SW480 (cell line): ENCODE measurements at regions not wholly inside any gene's neighbourhood (a gene's known extent, or its start where the extent isn't known, plus 50 kb on each side); places are given as distances from the start of the nearest gene placed in this dataset.

ENCODE experiments used
- DNase-seq: peaks from one replicate; pipeline ENCODE4 v3.0.0-alpha.2; 2016; ENCODE audit warnings: low spot score

DNA sequence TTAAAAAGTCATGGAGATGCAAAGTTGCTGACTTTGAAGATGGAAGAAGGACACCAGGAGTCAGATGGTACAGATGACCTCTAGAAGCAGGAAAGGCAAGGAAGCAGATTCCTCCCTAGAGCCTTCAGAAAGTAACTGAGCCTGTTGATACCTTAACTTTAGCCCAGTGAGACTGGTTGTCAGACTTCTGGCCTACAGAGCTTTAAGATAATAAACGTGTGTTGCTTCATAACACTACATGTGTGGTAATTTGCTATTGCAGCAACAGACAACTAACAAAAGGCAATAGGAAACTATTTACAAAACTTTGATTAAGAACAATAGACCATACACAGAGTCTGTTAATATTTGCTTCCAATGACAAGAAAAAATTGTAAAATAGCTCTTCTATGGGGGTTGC lies 102.0 kb upstream of the USP38 start:
- DNase-seq: no peak

DNA sequence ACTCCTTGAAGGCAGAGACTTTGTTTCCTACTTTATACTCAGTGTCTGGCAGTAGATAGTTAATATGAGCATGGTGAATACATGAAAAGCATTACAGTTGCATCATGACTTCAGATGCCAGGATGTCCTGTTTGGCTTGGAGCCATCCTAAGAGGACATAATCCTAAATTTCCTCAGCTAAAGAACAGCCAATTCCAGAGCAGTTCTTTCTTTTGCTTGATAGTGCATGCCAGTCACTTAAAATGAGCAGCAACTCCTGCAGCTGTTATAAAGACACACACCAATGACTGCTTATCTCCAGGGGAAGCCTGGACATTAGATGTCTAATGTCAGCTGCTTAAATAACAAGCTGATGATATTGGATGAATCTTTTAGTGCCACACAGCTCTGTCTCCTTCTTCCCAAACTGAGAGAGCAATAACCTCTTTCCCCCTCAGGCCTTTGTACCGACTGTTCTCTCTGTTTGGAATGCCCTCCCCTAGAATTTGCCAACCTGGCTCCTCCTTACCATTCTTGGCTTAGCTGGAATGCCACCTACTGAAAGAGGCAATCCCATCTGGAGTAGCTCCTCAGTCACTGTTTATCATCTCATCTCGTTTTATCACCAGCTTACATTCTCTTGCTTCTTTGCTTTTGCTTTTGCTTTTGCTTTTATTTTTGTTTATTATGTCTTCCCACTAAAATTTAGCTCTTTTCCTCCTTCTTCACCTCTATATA lies 100.8 kb upstream of the USP38 start:
- no peak for DNase-seq

DNA sequence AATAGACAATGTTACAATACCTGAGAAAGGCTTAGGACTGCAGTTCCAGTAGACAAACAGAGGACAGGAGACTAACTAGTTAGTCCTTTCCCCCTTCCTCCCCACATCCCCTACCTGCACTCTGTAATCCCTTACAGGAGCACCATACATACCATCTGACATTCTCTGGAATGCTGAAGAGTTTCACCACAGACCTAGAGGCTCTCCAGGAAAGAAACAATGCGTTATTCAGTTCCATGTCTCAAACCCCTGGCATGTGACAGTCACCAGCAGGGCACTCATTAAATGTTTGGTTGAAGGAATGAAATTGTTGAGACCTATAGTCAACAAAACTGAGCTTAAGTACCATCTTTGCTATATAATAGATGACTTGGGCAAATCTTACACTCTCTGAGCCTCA lies 100.2 kb upstream of the USP38 start:
- no peak for DNase-seq

DNA sequence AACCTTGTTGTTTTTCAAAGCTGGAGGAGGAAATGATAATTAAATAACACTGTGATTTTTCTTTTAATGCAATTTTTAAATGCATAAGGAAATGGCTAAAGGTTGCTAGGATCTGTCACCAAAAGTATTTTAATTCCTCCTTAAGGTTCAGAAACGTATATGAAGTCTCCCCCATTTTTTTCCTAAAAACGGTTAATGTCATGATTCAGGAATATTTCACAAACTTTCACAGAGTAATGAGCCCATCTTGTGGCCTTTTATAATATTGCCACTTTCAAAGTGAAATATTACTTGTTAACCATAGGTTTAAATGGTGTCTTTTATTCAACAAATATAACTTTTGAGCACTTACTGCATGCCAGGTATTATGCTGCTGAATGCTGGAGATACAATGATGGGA lies 99.5 kb upstream of the USP38 start:
- no peak for DNase-seq

DNA sequence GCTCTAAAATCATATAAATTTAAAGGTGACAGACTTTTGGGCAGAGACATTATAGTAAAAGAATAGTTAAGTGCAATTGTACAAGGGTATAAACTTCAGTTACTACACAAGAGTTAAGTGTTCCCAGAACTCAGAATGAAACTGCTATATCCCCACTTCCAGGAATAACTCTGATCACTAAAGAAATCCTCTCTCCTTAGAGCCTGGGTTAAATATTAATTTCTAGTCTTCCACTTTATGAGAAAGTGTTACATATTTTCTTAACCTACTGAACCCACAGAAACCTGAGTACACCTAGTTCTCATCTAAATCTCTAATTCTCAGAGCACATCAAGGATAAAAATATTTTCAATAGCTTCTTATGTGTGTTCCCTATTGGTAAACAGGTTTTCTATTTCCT lies 99.1 kb upstream of the USP38 start:
- DNase-seq: no peak

DNA sequence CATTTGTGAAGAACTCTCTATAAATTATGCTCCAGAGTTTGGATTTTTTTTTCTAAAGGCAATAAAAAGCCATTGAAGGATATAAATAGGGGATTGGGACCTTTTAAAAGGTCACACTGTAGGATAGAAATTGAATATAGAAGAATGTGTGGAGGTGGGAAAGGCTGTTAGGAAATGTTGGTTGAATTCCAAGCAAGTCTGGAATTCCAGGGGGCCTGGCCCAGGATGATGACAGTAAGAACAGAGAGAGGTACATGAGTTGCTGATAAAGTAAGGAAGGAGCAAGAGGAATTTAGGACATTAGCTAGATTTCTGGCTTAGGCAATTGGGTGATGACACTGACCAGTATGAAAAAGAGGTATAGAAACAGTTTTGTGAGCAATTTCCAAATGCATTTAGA lies 95.4 kb upstream of the USP38 start:
- DNase-seq: no peak

DNA sequence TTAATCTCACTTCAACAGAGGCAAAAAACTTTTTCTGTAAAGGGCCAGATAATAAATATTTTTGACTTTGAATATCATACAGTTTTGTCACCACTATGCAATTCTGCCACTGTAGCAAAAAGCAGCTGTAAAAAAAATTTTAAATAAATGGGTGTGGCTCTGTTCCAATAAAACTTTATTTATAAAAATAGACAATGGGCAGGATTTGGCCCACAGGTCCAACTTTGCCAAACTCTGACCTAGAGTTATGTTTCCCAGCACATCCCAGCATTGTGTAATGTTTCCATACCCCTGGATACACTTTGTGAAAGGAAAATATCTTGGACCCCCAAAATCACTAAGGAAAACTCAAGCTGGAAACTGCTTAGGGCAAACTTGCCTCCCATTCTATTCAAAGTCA lies 94.9 kb upstream of the USP38 start:
- no peak for DNase-seq

DNA sequence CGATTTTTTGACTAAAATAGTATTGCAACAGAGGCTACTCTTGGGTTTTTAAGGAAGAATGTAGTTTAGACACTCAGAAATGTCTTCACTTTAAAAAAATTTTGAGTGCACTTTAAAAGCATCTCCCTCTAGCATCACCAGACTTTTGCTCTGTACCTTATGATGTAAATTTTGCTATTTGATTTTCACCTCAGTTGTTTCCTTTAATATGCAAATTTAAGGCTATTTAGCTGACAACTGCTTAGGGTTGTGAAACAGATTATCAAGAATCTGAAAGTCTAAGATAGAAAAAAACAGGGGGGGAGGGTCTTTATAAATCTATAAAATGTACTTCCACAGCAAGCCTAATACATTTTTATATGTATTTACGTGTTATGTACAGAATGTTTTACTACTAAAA lies 92.9 kb upstream of the USP38 start:
- no peak for DNase-seq

DNA sequence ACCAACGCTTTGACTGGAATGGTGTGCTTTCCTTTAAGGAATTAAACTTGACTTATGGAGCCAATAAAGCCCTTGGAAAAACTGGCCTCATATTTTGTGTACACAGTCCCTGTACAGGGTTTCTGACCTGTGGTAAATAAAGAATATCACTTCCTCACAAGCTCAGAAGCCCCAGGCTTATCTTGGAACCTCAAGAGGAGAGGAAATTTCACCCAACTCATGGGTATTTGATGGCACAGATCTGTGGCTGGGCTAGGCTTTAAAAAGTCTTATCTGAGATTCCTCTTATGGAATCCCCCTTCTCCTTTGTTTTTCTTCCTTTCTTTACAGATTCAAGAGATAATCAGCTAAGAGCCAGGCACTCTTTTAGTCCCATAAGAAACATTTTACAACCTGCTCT lies 89.3 kb upstream of the USP38 start:
- no peak for DNase-seq

DNA sequence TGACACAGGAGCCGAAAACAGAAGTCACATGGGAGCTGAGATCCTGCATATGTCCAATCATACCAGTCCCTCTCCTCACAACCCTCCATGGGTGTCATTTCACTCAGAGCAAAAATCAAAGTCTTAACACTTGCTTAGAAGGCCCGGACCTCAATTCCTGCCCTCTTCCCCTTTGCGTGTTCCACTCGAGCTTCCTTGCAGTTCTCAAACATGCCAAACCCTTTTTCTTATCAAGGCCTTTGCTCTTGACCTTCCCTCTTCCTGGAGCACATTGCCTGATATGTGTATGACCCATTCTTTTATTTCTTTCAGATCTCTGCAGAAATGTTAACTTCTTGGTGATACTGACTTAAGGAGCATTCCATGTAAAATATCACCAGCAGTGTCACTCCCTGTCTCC lies 87.0 kb upstream of the USP38 start:
- DNase-seq: no peak

DNA sequence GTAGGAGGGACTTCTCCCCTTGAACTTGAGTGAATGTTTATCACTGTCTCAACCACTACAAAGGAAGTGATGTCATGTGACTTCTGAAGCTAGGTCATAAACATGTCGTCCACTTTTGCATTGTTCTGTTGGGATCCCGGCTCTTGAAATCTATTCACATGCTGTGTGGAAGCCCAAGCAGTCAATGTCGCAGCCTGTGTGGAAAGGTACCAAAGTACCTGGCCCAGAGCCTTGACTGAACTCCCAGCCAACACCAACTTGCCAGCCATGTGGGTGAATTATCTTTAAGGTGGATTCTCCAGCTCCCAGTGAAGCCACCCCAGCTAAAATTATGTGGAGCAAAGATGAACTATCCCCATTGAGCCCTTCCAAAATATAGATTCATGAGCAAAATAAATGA lies 85.0 kb upstream of the USP38 start:
- DNase-seq: no peak

DNA sequence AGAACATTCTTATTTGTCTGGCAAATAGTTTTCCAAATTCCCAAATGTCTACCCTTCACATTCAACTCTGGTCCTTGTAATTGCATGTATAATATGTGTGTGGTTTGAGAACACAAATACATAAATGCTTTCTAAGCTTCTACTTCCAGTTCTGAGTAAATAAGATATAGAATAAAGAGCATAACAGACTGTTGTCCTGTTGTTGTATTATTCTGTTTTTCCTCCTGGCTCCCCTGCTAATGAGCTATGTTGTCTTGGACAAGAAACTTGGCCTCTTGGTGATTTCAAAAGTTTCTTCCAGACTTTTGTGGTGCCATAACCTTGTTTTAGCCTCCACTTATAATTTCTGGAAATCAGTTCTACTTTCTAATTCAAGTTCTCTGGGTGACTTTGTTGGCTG lies 75.3 kb upstream of the USP38 start:
- DNase-seq: no peak

DNA sequence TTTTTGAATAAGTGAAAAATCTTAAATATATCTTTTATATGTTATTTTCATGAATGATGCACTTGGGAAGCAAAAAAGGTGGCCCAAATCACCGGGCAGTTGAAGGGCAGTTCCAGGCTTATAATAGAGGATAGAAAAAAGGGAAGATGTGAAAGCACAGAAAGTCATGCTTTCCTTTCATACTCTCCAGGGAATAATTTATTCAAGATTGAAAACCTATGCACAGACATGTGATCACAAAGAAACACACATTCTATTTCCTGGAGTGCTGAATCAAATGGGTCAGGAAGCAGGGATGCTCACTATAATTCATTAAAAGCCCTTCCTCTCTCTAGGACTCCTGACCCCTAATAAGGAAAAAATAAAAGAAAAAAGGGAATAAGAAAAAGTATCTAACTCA lies 66.1 kb upstream of the USP38 start:
- DNase-seq: no peak

DNA sequence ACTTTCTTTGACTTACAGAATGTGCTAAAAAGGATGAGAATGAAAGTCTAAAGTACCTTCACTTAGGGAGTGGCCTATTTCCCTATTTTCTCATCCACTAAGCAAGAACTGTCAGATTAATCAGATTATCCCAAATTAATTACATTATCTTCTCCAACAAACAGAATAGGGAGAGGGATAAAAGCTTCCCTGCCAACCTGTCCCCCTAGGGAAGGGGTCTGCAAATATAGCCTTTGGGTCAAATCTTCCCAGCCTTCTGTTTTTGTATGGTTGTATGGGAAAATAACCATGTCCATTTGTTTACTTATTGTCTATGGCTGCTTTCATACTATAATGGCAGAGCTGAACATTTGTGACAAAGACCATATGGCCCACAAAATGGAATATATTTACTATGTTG lies 57.1 kb upstream of the USP38 start:
- DNase-seq: no peak

DNA sequence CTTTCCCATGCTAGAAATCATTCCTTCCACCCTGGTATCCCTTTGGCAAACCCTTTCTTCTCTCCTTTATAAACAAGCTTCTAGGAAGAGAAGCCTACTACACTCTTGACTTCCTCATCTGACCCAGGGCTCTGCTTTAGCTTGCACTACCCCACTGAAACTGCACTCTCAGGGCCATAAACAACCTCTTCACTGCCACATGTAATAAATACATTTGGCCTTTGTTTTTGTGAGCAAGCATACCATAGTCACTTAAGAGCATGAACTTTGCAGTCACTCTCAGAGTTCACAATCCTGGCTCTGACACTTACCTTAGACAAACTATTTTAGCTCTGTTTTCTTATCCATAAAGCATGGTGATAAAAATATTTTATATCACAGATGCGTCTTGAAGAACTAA lies 50.7 kb upstream of the USP38 start:
- DNase-seq: no peak
